ENCODE measurements at regions not wholly inside any gene's neighbourhood (a gene's known extent, or its start where the extent isn't known, plus 50 kb on each side); places are given as distances from the start of the nearest gene placed in this dataset.
A peak's percentile ranks its signal among the peaks of the same experiment; 100 is the strongest.
"Not testable (repeated sequence)": the region's sequence is repeated elsewhere in the genome, so short reads cannot be mapped to it uniquely, and the experiment has no call there.

DNA sequence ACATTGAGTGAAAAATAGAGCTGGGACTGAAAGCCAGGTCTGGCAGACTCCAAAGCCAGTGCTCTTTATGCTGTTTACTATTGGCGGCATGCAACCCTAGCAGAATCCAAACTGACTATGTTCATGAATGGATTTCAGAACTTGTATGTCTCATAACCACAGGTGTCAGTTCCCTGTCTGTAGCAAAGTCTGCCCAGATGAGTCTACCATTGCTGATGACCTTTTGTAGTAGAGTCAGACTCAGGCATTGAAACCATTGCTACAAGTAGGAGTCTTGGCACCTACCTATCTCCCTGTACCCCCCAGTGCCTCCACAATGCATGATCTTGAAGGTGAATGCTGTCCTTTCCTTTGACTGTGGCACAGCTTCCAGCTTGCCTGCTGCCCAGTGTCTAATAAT, 157.2 kb upstream of the ROPN1 start:
- peaks cover 5% of the 10 kb centered on the region for H3K27me3 ChIP-seq
- DNase-seq = no peak
- H3K9me3 ChIP-seq = no peaks in the 10 kb centered on the region
- H3K36me3 ChIP-seq = no peaks in the 10 kb centered on the region
- no peak overlapping the region for H3K4me3 ChIP-seq

GRCh38 chr3:124149771-124150170, 157.8 kb upstream of the ROPN1 start:
- Histone ChIP-seq H3K27me3 (peaks cover 5% of the 10 kb centered on the region), H3K9me3 (no peaks in the 10 kb centered on the region), H3K36me3 (no peaks in the 10 kb centered on the region), H3K4me3 (no peak overlapping the region)
- no peak for DNase-seq

- H3K9me3 ChIP-seq, H3K36me3 ChIP-seq, H3K27me3 ChIP-seq, H3K4me3 ChIP-seq, DNase-seq: not testable (repeated sequence)
These were observed 161.0 kb upstream of the ROPN1 start for GRCh38 chr3:124152891-124153290.

DNA sequence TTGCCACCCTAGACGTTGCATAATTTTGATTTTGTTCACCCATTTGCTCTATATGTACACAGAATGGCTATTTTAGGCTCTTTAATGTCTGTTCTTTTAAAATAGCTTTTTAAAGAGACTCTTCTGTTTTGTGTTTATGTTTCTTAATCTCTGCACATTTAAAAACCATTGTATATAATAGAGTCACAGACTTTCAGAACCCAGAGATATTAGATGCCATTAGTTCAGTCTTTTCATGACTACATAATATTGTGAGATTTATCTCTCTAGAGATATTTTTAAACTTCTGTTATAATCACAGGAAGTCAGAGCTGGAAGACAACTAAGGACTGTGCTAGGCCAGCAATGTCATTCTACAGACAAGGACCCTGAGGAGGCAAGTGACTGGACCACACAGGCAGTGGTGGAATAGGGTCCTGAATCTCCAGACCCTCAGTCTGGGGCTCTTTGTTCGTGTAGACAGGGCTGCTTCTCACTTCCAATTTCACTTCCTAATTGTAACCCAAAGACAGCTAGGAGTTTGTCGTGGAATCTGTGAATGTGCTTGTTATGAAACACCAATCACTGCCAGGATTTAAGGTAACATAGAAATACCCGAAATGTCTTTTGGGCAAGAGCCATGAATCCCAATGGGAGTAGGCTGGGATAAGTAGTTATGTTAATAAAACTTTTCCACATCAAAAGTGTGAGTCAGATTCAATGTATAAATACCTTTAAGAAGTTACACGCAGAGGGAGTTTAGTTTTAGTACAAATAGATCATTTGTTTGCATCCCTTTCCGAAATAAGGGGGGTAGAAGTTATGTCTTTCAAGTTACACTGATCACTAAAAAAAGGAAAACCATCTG, 165.2 kb upstream of the ROPN1 start:
- DNase-seq = no peak
- no peaks in the 10 kb centered on the region for H3K36me3 ChIP-seq
- no peaks in the 10 kb centered on the region for H3K9me3 ChIP-seq
- H3K27me3 ChIP-seq = peaks cover 5% of the 10 kb centered on the region; the same call in 1 of the 2 replicates
- H3K4me3 ChIP-seq = no peak overlapping the region

DNA sequence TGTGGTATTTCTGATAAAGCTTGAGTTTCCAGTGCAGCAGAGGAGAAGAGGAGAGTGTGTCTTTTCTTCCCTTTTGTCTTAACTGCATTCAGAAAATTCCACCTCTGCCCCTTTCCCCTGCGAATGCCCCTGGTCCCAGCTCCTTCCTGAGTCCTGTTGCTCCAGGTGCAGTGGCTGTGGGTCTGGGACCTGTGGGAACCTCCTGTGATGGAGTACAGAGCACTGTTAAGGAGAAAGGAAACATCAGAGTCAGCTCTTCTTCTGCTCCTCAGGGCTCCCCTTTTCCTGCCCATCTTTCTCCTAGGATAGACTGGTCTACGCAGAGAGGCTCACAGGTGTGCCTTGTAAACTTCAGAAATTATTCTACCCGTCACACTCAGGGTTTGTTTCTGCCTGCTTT, 165.8 kb upstream of the ROPN1 start:
- no peaks in the 10 kb centered on the region for H3K36me3 ChIP-seq
- H3K9me3 ChIP-seq = no peaks in the 10 kb centered on the region
- H3K4me3 ChIP-seq = no peak overlapping the region
- DNase-seq = no peak
- peaks cover 5% of the 10 kb centered on the region; the same call in 1 of the 2 replicates for H3K27me3 ChIP-seq

DNA sequence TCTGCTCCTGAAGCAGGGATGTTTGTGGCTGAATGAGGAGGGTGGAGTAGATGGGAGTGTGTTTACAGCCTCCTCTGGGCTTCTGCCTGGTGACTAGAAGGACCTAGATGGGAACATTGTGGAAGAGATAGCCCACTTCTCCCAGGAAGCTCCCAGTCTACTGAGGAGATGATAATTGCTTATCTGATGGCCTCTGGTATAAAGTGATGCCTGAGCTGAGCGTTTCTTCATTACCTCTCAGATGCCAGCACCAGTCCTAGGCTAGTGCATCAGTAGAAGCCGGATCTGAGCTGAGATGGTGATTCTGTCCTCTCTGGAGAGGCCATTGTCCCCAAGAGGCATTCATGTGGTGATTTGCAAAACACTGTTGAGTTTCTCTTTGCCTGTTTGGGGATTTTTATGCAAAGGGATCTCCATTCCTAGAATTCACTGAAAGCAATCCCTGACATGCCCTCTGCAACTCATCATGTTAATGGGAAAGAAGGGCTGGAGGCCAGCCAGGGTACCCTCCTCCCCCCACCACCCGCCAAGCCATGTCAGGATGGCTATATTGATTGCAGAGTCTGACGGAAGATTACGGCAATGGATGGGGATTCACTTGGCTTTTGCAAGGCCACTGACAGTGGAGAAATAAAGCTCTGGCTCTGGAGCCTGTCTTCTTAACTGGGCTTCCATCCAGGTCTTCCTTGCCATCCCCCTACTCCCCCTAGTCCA, 166.4 kb upstream of the ROPN1 start:
- Histone ChIP-seq H3K9me3 (no peaks in the 10 kb centered on the region), H3K4me3 (no peak overlapping the region), H3K27me3 (peaks cover 5% of the 10 kb centered on the region; the same call in 1 of the 2 replicates), H3K36me3 (no peaks in the 10 kb centered on the region)
- no peak for DNase-seq

- no peak for DNase-seq
- peaks cover 5% of the 10 kb centered on the region; the same call in 1 of the 2 replicates for H3K27me3 ChIP-seq
- no peaks in the 10 kb centered on the region for H3K36me3 ChIP-seq
- H3K9me3 ChIP-seq = no peaks in the 10 kb centered on the region
- H3K4me3 ChIP-seq = no peak overlapping the region
These were observed 169.5 kb upstream of the ROPN1 start for GRCh38 chr3:124161448-124161847.

DNA sequence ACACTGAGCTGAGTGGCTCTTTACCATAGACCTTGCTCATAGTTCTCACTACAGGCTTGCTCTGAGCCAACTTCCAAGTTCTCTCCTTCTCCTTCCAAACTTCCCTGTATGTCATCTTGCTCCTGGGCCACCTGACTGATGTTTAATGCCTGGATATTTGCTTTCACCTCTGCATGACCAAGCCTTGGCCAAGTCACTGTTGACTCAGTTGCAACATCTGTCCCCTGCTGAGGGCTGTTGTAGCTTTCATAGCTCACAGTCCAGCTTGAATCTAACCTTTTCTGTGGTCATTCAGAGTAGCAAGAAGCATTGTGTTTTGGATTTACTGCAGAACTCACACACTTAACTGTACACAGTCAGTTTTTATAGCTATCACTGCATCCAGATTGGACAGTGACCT, 171.8 kb upstream of the ROPN1 start:
- no peak for DNase-seq
- peaks cover 5% of the 10 kb centered on the region; the same call in 1 of the 2 replicates for H3K27me3 ChIP-seq
- no peaks in the 10 kb centered on the region for H3K9me3 ChIP-seq
- no peak overlapping the region for H3K4me3 ChIP-seq
- H3K36me3 ChIP-seq = no peaks in the 10 kb centered on the region

DNA sequence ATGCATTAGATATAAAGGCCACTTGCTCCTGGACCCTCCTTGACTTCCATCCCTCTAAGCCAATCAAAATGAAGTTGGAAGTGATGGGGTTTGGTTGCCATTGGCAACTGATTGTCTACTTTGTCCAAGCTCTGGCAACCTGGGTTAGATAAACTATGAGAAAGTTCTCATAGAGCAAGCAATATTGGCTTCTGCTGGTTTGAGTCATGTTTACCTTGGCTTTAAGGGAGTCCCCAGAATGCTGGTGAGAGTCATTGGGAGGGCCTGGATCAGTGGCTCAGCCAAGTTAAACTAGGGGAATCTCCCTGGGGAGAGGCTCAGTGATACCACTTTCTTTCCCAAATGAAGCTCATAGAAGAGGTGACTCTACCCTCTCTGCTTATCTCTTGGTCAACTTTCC, 176.3 kb upstream of the ROPN1 start:
- no peaks in the 10 kb centered on the region for H3K9me3 ChIP-seq
- H3K4me3 ChIP-seq = no peak overlapping the region
- DNase-seq = peak; percentile 66
- no peaks in the 10 kb centered on the region for H3K36me3 ChIP-seq
- H3K27me3 ChIP-seq = peaks cover 2% of the 10 kb centered on the region; the same call in 1 of the 2 replicates

DNA sequence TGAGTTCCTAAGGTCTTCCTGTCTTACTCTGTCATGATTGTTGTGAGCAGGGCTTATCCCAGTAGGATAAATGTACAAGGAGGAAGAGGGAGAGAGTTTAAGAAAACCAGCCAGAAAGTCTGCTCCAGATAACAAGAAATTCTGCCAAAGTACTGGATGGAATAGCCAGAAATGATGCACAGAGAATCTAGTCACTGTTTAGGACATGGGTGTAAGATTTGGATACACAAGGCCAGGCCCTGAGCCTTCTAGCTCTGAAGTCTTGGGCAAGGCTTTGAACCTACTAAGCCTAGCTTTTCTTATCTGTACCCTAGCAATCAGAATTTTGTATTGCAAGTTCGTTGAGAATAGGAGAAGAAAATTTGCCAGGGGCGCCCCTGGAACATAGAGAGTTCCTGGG, 180.4 kb upstream of the ROPN1 start:
- Histone ChIP-seq H3K9me3 (no peaks in the 10 kb centered on the region), H3K27me3 (no peaks in the 10 kb centered on the region), H3K4me3 (no peak overlapping the region), H3K36me3 (no peaks in the 10 kb centered on the region)
- DNase-seq = no peak

- Histone ChIP-seq H3K4me3 (no peak overlapping the region), H3K36me3 (no peaks in the 10 kb centered on the region), H3K27me3 (no peaks in the 10 kb centered on the region), H3K9me3 (no peaks in the 10 kb centered on the region)
- no peak for DNase-seq
These were observed 180.9 kb upstream of the ROPN1 start for GRCh38 chr3:124172816-124173215.

DNA sequence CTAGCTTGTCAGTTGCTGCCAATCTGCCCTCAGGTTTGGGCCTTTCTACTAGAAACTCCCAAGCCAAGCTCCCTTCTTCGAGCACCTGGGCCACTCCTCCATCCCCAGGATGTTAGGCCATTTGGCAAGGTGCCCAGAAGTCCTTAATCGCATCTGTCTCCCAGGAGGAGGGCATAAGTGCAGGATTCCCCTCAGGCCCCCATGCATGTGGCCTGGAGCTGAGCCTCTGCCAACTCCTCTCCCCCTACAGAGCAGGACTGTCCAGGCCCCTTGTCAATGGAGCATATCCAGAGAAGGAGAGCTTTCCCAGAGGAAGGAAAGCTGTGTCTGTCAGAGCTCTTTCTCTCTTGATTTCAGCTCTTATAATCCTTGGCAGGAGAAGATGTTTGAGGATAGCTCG, 182.6 kb upstream of the ROPN1 start:
- no peak for DNase-seq
- Histone ChIP-seq H3K27me3 (no peaks in the 10 kb centered on the region), H3K9me3 (no peaks in the 10 kb centered on the region), H3K4me3 (no peak overlapping the region), H3K36me3 (no peaks in the 10 kb centered on the region)

- Histone ChIP-seq H3K4me3 (no peak overlapping the region), H3K36me3 (no peaks in the 10 kb centered on the region), H3K9me3 (no peaks in the 10 kb centered on the region), H3K27me3 (no peaks in the 10 kb centered on the region; the same call in 1 of the 2 replicates)
- no peak for DNase-seq
These were observed 183.3 kb upstream of the ROPN1 start for GRCh38 chr3:124174910-124175874.

DNA sequence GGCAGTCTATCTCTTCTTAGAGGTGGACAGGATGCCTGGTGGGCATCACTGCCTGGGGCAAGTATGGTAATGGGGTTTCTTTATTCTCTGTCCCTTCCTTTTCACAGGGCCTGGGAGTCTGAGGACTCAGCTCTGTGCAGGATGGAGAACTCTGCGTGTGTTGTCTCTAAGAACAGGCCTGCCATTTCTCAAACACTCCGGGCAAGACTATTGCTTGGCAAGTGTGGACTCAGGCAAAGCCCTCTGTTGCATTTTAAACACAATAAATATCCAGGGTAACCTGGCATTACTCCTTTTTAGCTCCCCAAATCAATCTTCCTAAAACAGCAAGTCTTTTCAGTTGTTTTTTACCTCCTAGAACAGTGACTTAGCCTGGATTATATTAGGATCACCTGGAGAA, 185.1 kb upstream of the ROPN1 start:
- H3K27me3 ChIP-seq = no peaks in the 10 kb centered on the region; the same call in 1 of the 2 replicates
- no peaks in the 10 kb centered on the region for H3K36me3 ChIP-seq
- no peak overlapping the region for H3K4me3 ChIP-seq
- DNase-seq = no peak
- H3K9me3 ChIP-seq = no peaks in the 10 kb centered on the region

DNA sequence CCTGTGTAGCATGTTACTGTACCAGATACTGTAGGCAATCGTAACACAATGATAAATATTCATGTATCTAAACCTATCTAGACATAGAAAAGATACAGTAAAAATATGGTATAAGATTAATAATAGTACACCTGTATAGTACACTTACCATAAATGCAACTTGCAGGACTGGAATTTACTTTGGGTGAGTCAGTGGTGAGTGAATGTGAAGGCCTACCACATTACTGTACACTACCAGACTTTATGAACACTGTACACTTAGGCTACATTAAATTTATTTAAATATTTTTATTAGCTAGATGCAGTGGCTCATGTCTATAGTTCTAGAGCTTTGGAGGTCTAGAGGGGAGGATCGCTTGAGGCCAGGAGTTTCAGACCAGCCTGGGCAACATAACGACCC, 186.6 kb upstream of the ROPN1 start:
- Histone ChIP-seq H3K36me3 (no peaks in the 10 kb centered on the region), H3K27me3 (no peaks in the 10 kb centered on the region; the same call in 1 of the 2 replicates), H3K4me3 (no peak overlapping the region), H3K9me3 (no peaks in the 10 kb centered on the region)
- DNase-seq = no peak

GRCh38 chr3:124200407-124200806, 208.5 kb upstream of the ROPN1 start:
- Histone ChIP-seq H3K4me3 (no peak overlapping the region), H3K9me3 (no peaks in the 10 kb centered on the region), H3K36me3 (no peaks in the 10 kb centered on the region), H3K27me3 (peaks cover 37% of the 10 kb centered on the region)
- DNase-seq = no peak

GRCh38 chr3:124201226-124201625, 209.3 kb upstream of the ROPN1 start:
- H3K9me3 ChIP-seq = no peaks in the 10 kb centered on the region
- no peak overlapping the region for H3K4me3 ChIP-seq
- no peak for DNase-seq
- H3K27me3 ChIP-seq = peaks cover 45% of the 10 kb centered on the region
- no peaks in the 10 kb centered on the region for H3K36me3 ChIP-seq
